ENCODE measurements at regions not wholly inside any gene's neighbourhood (a gene's known extent, or its start where the extent isn't known, plus 50 kb on each side); places are given as distances from the start of the nearest gene placed in this dataset.

DNA sequence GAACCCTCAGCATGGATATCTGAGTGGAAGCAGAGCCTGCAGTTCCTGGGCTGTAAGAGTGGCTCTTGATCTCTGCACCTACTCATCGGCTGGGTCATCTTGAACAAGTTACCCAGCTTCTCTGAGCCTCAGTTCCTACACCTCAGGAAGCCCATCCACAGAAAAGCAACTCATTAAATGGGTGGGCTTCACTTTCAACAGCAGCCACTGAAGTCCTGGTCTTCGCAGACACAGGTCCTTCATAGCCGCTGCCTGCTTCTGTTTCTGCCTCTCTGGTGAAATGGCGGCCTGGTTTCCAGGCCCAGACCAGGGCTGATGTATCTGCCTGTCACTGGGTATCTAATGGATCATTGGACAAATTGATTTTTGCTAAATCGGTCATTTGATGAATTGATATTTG lies 571.4 kb downstream of the PTPRU start:
- Histone ChIP-seq H3K27ac (no peak overlapping the region), H2AFZ (ENCODE audit: low read depth) (no peak overlapping the region), H3K79me2 (ENCODE audit: insufficient read depth, low read depth) (no peaks in the 10 kb centered on the region), H3K27me3 (ENCODE audit: insufficient read depth, low read depth) (peaks cover 10% of the 10 kb centered on the region; the same call in 1 of the 2 replicates), H3K36me3 (ENCODE audit: insufficient read depth) (no peaks in the 10 kb centered on the region), H4K20me1 (ENCODE audit: insufficient read depth) (no peaks in the 10 kb centered on the region), H3K4me1 (ENCODE audit: low read depth, poor library complexity, severe bottlenecking) (no peaks in the 10 kb centered on the region), H3K9ac (no peak overlapping the region), H3K4me2 (no peak overlapping the region), H3K4me3 (IDR thresholded peaks at IDR 0.05; ENCODE audit: insufficient read depth, low read depth, low read length) (no peak overlapping the region)
- TF ChIP-seq, protein P1, sequence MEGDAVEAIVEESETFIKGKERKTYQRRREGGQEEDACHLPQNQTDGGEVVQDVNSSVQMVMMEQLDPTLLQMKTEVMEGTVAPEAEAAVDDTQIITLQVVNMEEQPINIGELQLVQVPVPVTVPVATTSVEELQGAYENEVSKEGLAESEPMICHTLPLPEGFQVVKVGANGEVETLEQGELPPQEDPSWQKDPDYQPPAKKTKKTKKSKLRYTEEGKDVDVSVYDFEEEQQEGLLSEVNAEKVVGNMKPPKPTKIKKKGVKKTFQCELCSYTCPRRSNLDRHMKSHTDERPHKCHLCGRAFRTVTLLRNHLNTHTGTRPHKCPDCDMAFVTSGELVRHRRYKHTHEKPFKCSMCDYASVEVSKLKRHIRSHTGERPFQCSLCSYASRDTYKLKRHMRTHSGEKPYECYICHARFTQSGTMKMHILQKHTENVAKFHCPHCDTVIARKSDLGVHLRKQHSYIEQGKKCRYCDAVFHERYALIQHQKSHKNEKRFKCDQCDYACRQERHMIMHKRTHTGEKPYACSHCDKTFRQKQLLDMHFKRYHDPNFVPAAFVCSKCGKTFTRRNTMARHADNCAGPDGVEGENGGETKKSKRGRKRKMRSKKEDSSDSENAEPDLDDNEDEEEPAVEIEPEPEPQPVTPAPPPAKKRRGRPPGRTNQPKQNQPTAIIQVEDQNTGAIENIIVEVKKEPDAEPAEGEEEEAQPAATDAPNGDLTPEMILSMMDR (conservative IDR thresholded peaks at IDR 0.05; ENCODE audit: low read depth, low read length), result no peak

DNA sequence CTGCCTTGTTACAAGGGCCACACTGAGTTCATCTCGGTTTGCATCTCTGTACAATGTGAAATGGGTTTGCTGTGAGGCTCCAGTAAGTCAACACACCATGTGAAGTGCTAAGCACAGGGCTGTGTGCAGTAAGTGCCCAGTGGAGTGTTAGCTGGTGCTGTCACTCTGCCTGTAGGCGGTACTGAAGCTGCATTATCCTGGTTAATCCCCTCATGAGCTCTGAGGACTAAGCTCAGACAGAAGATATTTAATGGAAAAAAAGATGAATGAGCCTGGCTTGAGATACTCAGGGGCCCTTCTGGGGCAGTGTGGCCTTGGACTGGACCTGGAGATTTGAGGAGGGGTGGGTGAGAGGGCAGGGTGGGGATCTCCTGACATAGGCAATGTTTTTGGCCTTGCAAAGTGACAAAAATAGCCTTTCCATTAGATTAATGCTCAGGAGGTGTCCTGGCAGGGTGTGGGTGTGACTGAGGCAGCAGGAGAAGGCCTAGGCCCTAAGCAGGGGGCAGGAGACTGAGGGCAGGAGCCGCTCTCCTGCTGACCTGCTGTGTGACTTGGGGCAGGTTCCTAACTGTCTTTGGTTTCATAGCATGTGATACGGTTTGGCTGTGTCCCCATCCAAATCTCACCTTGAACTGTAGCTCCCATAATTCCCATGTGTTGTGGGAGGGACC lies 570.5 kb downstream of the PTPRU start:
- H2AFZ ChIP-seq (ENCODE audit: low read depth), result no peak overlapping the region

DNA sequence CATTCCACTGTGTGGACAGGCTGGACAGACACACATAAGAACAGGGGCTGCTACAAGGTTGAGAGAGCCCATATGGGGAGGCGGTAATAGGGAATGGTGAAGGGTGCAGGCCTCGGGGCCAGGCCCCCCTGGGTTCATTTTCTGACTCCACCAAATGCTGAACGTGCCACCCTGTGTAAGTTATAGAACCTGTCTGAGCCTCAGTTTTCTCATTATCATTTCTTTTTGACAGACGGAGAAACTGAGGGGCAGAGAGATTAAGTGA lies 569.5 kb downstream of the PTPRU start:
- Histone ChIP-seq H3K27me3 (ENCODE audit: insufficient read depth, low read depth) (peaks cover 6% of the 10 kb centered on the region; the same call in 1 of the 2 replicates), H4K20me1 (ENCODE audit: insufficient read depth) (no peaks in the 10 kb centered on the region), H3K36me3 (ENCODE audit: insufficient read depth) (no peaks in the 10 kb centered on the region), H3K9ac (no peak overlapping the region), H2AFZ (ENCODE audit: low read depth) (no peak overlapping the region), H3K27ac (no peak overlapping the region), H3K4me2 (no peak overlapping the region), H3K79me2 (ENCODE audit: insufficient read depth, low read depth) (no peaks in the 10 kb centered on the region), H3K4me1 (ENCODE audit: low read depth, poor library complexity, severe bottlenecking) (no peaks in the 10 kb centered on the region), H3K4me3 (IDR thresholded peaks at IDR 0.05; ENCODE audit: insufficient read depth, low read depth, low read length) (no peak overlapping the region)
- TF ChIP-seq, protein P1 (conservative IDR thresholded peaks at IDR 0.05; ENCODE audit: low read depth, low read length), result no peak

More for the DNA sequence above, 570.5 kb downstream of the PTPRU start:
- H3K79me2 ChIP-seq (ENCODE audit: insufficient read depth, low read depth), result no peaks in the 10 kb centered on the region
- H3K4me3 ChIP-seq (IDR thresholded peaks at IDR 0.05; ENCODE audit: insufficient read depth, low read depth, low read length), result no peak overlapping the region
- H3K27ac ChIP-seq, result no peak overlapping the region
- TF ChIP-seq, protein P1 (conservative IDR thresholded peaks at IDR 0.05; ENCODE audit: low read depth, low read length), result no peak
- H3K9ac ChIP-seq, result no peak overlapping the region
- H3K4me2 ChIP-seq, result no peak overlapping the region
- no peaks in the 10 kb centered on the region for H3K36me3 ChIP-seq (ENCODE audit: insufficient read depth)
- H4K20me1 ChIP-seq (ENCODE audit: insufficient read depth), result no peaks in the 10 kb centered on the region
- H3K27me3 ChIP-seq (ENCODE audit: insufficient read depth, low read depth), result peaks cover 10% of the 10 kb centered on the region; the same call in 1 of the 2 replicates
- H3K4me1 ChIP-seq (ENCODE audit: low read depth, poor library complexity, severe bottlenecking), result no peaks in the 10 kb centered on the region

DNA sequence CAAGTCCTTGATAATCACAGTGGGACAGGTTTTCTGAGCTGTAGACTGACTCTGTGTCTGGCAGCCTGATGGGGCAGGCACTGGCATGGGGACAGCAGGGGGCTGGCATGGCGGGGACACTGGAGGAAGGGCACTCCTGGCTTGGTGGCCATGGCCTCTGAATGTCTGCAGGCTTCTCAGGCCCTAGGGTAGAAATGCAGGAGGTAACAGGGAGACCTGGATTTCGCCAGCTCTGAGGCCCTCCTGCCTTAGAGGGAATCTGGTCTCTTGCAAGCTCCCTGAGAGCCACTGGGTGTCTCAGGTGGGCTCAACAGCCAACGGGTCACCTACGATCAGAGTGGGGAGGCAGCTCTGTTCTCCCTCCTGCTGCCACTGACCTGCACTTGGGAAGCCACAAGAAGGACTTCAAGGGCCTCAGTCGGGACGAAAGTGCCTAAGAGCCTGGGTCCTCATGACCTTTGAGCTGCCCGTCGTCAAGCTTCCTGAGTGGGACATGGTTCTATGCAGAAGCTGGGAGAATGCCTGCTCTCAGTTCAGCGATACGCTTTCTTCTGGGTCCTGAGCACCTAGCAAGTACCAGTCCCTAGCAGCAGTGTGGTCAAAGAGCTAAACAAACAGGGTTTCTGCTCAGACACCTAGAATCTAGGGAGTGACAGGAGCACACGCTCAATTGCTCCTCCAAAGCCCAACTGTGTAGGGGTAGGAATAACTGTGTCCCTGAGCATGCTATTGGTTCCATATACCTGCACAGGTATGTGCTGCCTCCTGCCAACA lies 569.0 kb downstream of the PTPRU start:
- Histone ChIP-seq H3K9ac (no peak overlapping the region), H3K36me3 (ENCODE audit: insufficient read depth) (no peaks in the 10 kb centered on the region), H3K27me3 (ENCODE audit: insufficient read depth, low read depth) (peaks cover 6% of the 10 kb centered on the region; the same call in 1 of the 2 replicates), H3K27ac (no peak overlapping the region), H3K4me2 (no peak overlapping the region), H3K4me1 (ENCODE audit: low read depth, poor library complexity, severe bottlenecking) (no peaks in the 10 kb centered on the region), H3K4me3 (IDR thresholded peaks at IDR 0.05; ENCODE audit: insufficient read depth, low read depth, low read length) (no peak overlapping the region), H4K20me1 (ENCODE audit: insufficient read depth) (no peaks in the 10 kb centered on the region), H2AFZ (ENCODE audit: low read depth) (no peak overlapping the region), H3K79me2 (ENCODE audit: insufficient read depth, low read depth) (no peaks in the 10 kb centered on the region)
- TF ChIP-seq, protein P1 (conservative IDR thresholded peaks at IDR 0.05; ENCODE audit: low read depth, low read length), result no peak

All from KMS-11 (cell line).